Caco-2 (cell line): ENCODE measurements at regions not wholly inside any gene's neighbourhood (a gene's known extent, or its start where the extent isn't known, plus 50 kb on each side); places are given as distances from the start of the nearest gene placed in this dataset.
"Not testable (repeated sequence)": the region's sequence is repeated elsewhere in the genome, so short reads cannot be mapped to it uniquely, and the experiment has no call there.

ENCODE experiments used
- BruUV-seq: library from RNA; stranded (reverse); fragments of 400-500 nt; replicated peaks from 2 replicates; lab custom pipeline; 2021; lab: Mats Ljungman, UMichigan
- CTCF ChIA-PET: fragments of 300-600 bp; sonication (Branson Sonifier 250); formaldehyde crosslinking; loops from one replicate; lab custom pipeline; 2022; ENCODE audit warnings: antibody characterized with exemption; lab: Charles Lee
- POLR2A ChIA-PET: fragments of 300-600 bp; sonication (Branson Sonifier 250); formaldehyde crosslinking; loops from one replicate; lab custom pipeline; 2022; ENCODE audit warnings: antibody characterized with exemption; lab: Charles Lee
- DNase-seq, 2 experiments: peaks; one replicate each; pipeline versions ENCODE4 v3.0.0 to v3.0.0-alpha.2; 2020 to 2022
- H3K27me3 ChIP-seq: replicated peaks from 2 replicates; pipeline ENCODE4 v1.6.0; 2011; ENCODE audit warnings: low read length; ENCODE audit not compliant: control insufficient read depth, insufficient read depth
- H3K36me3 ChIP-seq: 2 replicates; pipeline ENCODE4 v1.5.1; 2011; ENCODE audit warnings: low read length; ENCODE audit not compliant: control insufficient read depth, insufficient read depth
- H3K4me1 ChIP-seq: fragments of 250-450 bp; sonication (Bioruptor Pico); 2 replicates; pipeline ENCODE4 v1.5.1; 2020; ENCODE audit warnings: mild to moderate bottlenecking
- H3K4me3 ChIP-seq: 2 replicates; pipeline ENCODE4 v1.5.1; 2011; ENCODE audit warnings: low read depth, mild to moderate bottlenecking, control low read depth, low read length
- H3K9me3 ChIP-seq: fragments of 250-450 bp; sonication (Bioruptor Pico); 2 replicates; pipeline ENCODE4 v1.5.1; 2020; ENCODE audit warnings: mild to moderate bottlenecking, moderate library complexity
- H3K27ac Mint-ChIP-seq: one replicate; pipeline ENCODE4 v1.8.0; 2022; ENCODE audit warnings: mixed read lengths; ENCODE audit not compliant: unreplicated experiment
- H3K27me3 Mint-ChIP-seq: one replicate; pipeline ENCODE4 v1.8.0; 2022; ENCODE audit warnings: mixed read lengths; ENCODE audit not compliant: insufficient read depth, unreplicated experiment
- H3K36me3 Mint-ChIP-seq: one replicate; pipeline ENCODE4 v1.8.0; 2022; ENCODE audit warnings: mild to moderate bottlenecking, mixed read lengths; ENCODE audit not compliant: insufficient read depth, unreplicated experiment
- H3K4me1 Mint-ChIP-seq: one replicate; pipeline ENCODE4 v1.8.0; 2022; ENCODE audit warnings: low read depth, mixed read lengths; ENCODE audit not compliant: unreplicated experiment
- H3K4me3 Mint-ChIP-seq: one replicate; pipeline ENCODE4 v1.8.0; 2022; ENCODE audit warnings: mild to moderate bottlenecking, moderate library complexity, mixed read lengths; ENCODE audit not compliant: unreplicated experiment
- H3K9me3 Mint-ChIP-seq: one replicate; pipeline ENCODE4 v1.8.0; 2022; ENCODE audit warnings: mixed read lengths; ENCODE audit not compliant: unreplicated experiment
- intact Hi-C: fragments of 100-400 bp; cut with micrococcal nuclease; formaldehyde crosslinking; loops from one replicate; pipeline ENCODE4 v1.10.0; 2022; ENCODE audit not compliant: unreplicated experiment

GRCh38 chr7:65146118-65146914, 139.8 kb upstream of the ERV3-1 start:
- H3K4me1 Mint-ChIP-seq, POLR2A ChIA-PET, H3K27me3 Mint-ChIP-seq, H3K27me3 ChIP-seq, intact Hi-C loops, H3K4me3 ChIP-seq, H3K4me3 Mint-ChIP-seq, H3K27ac Mint-ChIP-seq, H3K9me3 Mint-ChIP-seq, CTCF ChIA-PET, DNase-seq, BruUV-seq, H3K9me3 ChIP-seq, H3K36me3 ChIP-seq, H3K4me1 ChIP-seq, H3K36me3 Mint-ChIP-seq: not testable (repeated sequence)

DNA sequence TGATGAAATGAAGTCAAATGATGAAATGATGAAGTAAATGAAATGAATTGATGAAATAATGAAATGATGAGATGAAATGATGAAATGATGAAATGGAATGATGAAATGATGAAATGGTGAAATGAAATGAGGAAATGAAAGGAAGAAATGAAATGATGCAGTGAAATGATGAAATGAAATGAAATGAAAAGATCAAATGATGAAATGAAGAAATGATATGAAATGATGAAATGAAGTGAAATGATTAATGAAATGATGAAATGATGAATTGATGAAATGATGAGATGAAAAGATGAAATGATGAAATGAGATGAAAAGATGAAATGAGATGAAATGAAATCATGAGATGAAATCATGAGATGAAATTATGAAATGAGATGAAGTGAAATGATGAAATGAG, 139.2 kb upstream of the ERV3-1 start:
- DNase-seq, CTCF ChIA-PET, H3K9me3 Mint-ChIP-seq, intact Hi-C loops, BruUV-seq, H3K4me3 ChIP-seq, POLR2A ChIA-PET, H3K36me3 ChIP-seq, H3K9me3 ChIP-seq, H3K27ac Mint-ChIP-seq, H3K4me1 Mint-ChIP-seq, H3K4me3 Mint-ChIP-seq, H3K36me3 Mint-ChIP-seq, H3K27me3 Mint-ChIP-seq, H3K4me1 ChIP-seq, H3K27me3 ChIP-seq: not testable (repeated sequence)

GRCh38 chr7:65145008-65145407, 138.5 kb upstream of the ERV3-1 start:
- H3K36me3 Mint-ChIP-seq, H3K4me1 Mint-ChIP-seq, intact Hi-C loops, H3K27me3 ChIP-seq, H3K4me3 ChIP-seq, POLR2A ChIA-PET, H3K4me3 Mint-ChIP-seq, H3K9me3 Mint-ChIP-seq, H3K27ac Mint-ChIP-seq, H3K4me1 ChIP-seq, BruUV-seq, H3K36me3 ChIP-seq, H3K9me3 ChIP-seq, DNase-seq, H3K27me3 Mint-ChIP-seq, CTCF ChIA-PET: not testable (repeated sequence)

GRCh38 chr7:65144557-65144956, 138.1 kb upstream of the ERV3-1 start:
- H3K9me3 ChIP-seq, H3K27me3 Mint-ChIP-seq, intact Hi-C loops, H3K36me3 ChIP-seq, CTCF ChIA-PET, DNase-seq, H3K4me1 ChIP-seq, H3K36me3 Mint-ChIP-seq, POLR2A ChIA-PET, H3K9me3 Mint-ChIP-seq, H3K27me3 ChIP-seq, H3K4me3 Mint-ChIP-seq, H3K27ac Mint-ChIP-seq, H3K4me1 Mint-ChIP-seq, H3K4me3 ChIP-seq, BruUV-seq: not testable (repeated sequence)

DNA sequence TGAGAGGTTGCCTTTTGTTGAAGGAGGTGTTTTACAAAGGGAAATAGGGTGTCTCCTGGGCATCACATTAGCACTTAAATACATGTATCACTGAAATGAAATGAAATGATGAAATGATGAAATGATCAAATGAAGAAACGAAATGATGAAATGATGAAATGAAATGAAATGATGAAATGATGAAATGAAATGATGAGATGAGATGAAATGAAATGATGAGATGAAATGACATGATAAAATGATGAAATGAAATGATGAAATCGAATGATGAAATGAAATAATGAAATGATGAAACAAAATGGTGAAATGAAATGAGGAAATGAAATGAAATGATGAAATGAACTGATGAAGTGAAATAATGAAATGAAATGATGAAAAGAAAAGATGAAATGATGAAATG, 137.6 kb upstream of the ERV3-1 start:
- H3K4me3 ChIP-seq, H3K27me3 Mint-ChIP-seq, CTCF ChIA-PET, H3K9me3 Mint-ChIP-seq, H3K27ac Mint-ChIP-seq, BruUV-seq, H3K4me1 Mint-ChIP-seq, H3K36me3 Mint-ChIP-seq, H3K4me1 ChIP-seq, DNase-seq, intact Hi-C loops, H3K9me3 ChIP-seq, H3K27me3 ChIP-seq, POLR2A ChIA-PET, H3K4me3 Mint-ChIP-seq, H3K36me3 ChIP-seq: not testable (repeated sequence)

DNA sequence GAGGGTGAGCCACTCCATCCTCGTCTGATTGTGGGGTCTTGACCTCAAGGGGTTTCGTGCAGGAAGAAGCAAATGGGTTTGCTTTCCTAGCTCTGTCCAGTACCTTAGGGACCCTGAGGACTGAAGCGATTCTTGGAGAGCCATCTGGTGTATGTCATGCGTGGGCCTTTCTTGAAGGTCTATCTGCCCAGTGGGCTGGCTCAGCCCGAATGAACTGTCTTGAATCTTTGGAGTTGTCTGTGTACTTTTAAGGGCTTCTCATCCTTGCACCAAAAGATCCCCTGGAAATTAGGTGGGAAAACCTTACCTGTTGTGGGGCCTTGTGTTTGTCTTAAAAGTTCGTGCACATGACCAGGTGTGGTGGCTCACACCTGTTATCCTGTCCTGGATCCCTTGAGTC, 135.4 kb upstream of the ERV3-1 start:
- H3K27ac Mint-ChIP-seq, H3K36me3 Mint-ChIP-seq, H3K9me3 Mint-ChIP-seq, H3K27me3 Mint-ChIP-seq, CTCF ChIA-PET, H3K4me1 ChIP-seq, H3K27me3 ChIP-seq, BruUV-seq, intact Hi-C loops, H3K9me3 ChIP-seq, DNase-seq, H3K4me1 Mint-ChIP-seq, POLR2A ChIA-PET, H3K36me3 ChIP-seq, H3K4me3 ChIP-seq, H3K4me3 Mint-ChIP-seq: not testable (repeated sequence)

- H3K4me3 ChIP-seq, H3K4me1 ChIP-seq, H3K9me3 ChIP-seq, DNase-seq, H3K36me3 ChIP-seq, H3K27me3 ChIP-seq, H3K4me3 Mint-ChIP-seq, BruUV-seq, CTCF ChIA-PET, H3K27me3 Mint-ChIP-seq, H3K36me3 Mint-ChIP-seq, H3K27ac Mint-ChIP-seq, H3K9me3 Mint-ChIP-seq, H3K4me1 Mint-ChIP-seq, intact Hi-C loops, POLR2A ChIA-PET: not testable (repeated sequence)
Measured at GRCh38 chr7:65141405-65141778, 134.9 kb upstream of the ERV3-1 start.
